SK-MEL-5 (cell line): ENCODE measurements at regions not wholly inside any gene's neighbourhood (a gene's known extent, or its start where the extent isn't known, plus 50 kb on each side); places are given as distances from the start of the nearest gene placed in this dataset.
"Not testable (repeated sequence)": the region's sequence is repeated elsewhere in the genome, so short reads cannot be mapped to it uniquely, and the experiment has no call there.

Source experiments
- DNase-seq: peaks from one replicate; pipeline ENCODE4 v3.0.0-alpha.2; 2016; ENCODE audit warnings: low read depth, low spot score
- in situ Hi-C: cut with HindIII; loops from 2 replicates; pipeline ENCODE4 v1.10.0; 2016; ENCODE audit warnings: low sequenced_read_pairs, high pct_unique_total_duplicates, low pct_unique_long_range_greater_than_20kb

DNA sequence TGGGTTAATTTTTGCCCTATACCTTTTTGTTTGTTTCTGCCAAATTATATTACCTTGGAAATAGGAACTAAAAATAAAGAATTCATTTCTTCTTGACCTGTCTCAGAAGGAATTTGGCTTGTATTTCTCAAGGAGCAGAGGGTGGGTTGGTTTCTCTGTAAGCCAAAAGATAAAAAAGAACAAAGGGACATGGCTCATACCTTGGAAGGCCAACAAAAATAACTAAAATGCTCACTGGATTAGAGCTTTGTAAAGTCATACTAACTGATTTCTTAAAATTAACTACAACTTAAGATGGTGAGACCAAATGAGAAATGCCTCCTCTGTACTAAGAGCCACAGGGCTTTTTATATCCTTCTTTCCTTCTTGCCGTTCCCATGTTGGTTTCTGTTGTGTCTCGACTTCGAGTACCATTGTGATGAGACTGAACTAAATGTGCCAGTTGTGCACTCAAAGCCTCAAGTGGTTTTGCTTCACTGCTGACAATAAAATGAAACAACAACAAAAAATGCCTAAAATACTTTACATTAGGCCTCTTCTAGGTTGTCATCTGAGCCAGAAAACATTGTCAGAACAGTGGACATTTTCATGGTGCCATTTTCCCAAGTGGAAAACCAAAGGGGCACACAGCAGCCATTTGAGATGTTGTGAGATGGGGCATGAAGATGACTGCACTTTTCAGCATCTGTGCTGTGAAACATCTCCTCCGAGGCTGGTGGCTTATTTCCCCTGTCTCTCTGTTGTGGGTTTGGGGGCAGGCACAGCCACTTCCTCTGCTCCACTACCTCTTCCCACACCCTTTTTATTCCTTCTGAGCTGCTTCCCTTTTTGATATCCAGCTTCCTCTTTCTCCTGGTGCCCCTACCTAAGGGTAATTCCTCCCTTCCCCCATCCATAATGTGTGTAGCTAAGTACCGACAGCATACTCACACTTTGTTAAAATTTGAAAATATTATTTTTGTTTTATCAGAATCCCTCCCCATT is 51.8 kb upstream of the AGR3 start:
- in situ Hi-C loops, result no loop called here
- no peak for DNase-seq

DNA sequence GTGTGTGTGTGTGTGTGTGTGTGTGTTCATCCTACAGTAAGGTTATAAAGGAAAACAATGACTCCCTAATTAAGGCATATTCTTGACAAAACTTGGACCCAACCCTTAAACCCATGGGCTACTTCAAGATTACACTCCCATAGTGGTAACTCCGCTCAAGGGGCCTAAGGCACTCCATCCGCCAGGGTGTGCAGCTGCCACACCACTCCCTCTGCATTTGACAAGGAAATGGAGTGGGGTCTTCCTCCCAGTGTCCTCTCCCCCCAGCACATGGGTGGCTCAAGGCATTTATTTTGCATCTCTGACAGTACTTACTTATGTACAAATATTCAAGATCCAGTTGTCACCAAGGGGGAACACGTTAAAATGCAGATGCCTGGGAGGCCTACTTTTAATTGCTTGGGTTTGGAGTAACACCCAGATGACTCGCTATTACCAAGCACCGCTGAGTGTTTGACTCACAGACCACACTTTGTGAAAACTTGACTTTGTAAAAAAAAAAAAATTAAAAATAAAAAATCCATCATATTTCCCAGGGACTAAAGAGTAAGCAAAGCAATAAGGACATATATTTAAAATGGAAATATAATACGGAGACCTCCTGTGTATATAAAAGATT is 53.0 kb upstream of the AGR3 start:
- no peak for DNase-seq
- in situ Hi-C loops, result no loop called here

DNA sequence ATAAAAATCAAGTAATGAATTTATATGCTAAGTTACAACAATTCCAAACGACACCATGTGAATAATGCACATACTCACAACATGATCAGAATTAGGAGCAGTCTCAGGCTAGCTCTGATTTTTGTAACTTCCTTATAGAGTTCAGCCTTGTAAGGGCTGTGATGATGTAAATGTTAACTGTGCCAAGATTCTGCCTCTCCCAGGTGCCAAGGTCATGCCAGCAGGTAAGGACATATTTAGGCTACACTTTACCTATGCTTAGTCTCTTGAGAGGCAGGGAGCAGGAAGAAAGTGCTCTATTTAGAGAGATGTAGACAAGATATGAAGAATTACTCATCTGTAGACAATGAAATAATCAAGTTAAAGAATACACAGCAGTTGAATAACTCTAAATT is 53.6 kb upstream of the AGR3 start:
- DNase-seq, result no peak
- in situ Hi-C loops, result no loop called here

DNA sequence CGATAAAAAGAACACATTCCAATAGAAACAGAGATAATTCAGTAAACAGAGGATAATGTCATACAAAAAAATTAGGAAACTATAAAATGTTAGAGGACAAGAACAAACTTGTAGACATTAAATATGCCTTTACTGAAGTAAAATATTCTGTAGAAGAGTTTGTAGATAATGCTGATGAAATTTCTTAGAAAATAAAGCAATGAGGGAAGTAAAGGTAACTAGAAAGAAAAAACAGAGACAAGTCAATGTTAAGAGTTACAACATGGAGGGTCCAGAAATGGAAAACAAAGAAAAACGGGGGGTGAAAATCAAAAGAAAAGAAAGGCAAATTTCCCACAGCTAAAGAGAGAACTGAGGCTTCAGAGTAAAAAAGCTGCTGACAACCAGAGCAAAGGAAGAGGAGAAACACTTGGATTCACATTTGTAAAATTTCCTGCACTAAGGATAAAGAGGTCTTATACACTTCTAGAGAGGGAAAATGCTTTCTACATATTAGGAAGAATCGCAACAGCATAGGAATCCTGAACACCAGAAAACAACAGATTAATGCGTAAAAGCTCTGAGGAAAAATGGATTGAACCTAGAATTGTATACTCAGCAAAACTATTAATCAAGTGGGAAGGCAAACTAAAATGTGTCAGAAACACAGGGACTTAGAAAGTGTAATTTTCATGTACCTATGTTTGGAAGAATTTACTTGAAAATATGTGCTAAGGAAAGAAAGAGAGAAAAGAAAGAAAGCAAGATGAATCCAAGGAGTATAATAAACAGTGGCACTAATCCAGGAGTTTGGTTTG is 55.0 kb upstream of the AGR3 start:
- in situ Hi-C loops, result no loop called here
- no peak for DNase-seq

DNA sequence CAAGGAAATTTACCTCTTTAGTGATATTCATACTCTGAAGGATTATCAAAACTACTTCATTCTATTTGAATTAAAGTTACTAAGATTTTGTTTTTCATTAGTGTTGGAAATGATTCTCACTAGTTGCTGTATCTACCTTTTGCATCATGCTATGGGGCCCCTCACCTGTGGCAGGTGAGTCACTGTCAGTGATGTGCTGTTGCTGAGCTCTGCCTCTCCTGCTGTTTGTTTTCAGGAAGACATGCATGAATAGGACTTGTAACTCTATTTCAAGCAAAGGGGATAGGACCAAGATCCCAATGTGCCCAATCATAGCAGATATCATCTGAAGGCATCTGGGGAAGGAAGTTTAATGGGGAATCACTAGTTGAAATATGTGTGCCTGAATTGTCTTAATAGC is 57.4 kb upstream of the AGR3 start:
- no peak for DNase-seq
- in situ Hi-C loops, result no loop called here

DNA sequence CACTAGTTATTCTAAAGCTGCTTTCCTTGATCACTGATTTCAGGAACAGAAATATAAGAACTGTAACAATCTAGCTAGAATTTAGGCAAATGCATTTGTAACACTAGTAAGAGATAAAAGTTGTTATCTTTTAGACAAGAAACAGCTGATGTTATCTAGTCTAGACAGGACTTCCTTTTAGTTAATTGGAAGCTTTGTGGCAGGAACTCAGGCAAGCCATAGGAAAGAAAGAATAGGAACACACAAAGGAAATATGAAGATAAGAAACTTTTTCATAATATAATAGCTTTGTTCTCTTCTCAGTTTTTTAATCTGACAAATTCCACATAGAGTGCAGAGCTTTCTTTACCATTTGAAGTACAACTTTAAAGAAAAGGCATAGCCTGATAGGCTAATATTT is 59.0 kb upstream of the AGR3 start:
- in situ Hi-C loops, result no loop called here
- DNase-seq, result no peak

DNA sequence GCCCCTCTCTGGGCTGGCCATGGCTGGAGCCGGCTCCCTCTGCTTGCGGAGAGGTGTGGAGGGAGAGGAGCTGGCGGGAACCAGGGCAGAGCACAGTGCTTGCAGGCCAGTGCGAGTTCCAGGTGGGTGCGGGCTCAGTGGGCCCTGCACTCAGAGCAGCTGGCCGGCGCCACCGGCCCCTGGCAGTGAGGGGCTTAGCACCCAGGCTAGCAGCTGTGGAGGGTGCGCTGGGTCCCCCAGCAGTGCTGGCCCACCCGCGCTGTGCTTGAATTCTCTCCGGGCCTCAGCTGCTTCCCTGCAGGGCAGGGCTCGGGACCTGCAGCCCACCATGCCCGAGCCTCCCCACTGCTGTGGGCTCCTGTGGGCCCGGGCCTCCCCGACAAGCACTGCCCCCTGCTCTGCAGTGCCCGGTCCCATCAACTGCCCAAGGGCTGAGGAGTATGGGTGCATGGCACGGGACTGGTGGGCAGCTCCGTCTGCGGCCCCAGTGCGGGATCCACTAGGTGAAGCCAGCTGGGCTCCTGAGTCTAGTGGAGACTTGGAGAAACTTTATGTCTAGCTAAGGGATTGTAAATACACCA is 61.2 kb upstream of the AGR3 start:
- no peak for DNase-seq
- in situ Hi-C loops, result no loop called here

DNA sequence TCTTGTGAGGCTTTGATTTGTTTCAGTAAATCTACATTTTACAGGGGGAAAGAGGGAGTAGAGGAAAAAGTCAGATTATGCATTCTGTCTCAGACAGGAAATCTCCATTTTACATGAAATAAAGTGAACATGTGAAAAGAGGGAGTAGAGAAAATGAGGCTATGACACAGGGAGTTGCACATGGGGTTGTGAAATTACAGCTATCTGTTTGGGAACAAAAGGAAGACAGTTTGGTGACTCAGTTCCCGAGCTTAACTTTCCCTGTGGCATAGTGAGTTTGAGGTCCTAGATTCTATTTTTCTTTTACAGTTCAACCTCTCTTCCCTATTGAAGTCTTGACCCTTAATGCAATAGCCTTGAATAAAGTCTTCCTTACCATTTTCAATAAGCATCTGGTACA is 63.2 kb upstream of the AGR3 start:
- no peak for DNase-seq
- in situ Hi-C loops, result no loop called here

DNA sequence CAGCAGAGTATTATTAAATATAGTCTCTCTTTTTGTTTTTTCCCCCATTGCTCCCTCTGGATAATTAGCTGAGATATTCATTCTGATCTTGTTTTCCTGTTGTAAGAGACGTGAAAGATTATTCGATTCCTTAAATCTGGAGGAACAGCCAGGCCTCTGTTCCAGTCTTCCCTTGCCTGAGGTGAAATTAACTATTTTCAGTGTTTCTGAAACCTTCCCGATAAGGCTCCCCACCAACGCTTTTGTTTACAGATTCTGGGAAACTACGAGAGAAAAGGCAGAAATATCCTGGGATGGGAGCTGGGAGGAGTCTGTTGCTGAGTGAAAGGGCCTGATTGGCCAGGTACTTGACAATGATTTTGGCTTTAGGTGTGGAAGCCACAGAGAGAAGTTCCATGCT is 63.6 kb upstream of the AGR3 start:
- peak; percentile 81 for DNase-seq
- in situ Hi-C loops, result no loop called here

DNA sequence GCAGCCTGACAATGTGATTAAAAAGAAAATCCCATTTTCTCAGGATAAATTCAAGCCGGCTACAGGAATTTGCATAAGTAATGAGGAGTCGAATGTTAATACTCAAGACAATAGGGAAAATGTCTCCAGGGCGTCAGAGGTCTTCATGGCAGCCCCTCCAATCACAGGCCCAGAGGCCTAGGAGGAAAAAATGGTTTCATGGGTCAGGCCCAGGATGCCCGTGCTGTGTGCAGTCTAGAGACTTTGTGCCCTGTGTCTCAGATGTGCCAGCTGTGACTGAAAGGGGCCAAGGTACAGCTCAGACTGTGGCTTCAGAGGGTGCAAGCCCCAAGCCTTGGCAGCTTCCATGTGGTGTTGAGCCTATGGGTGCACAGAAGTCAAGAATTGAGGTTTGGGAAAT is 66.3 kb upstream of the AGR3 start:
- DNase-seq, in situ Hi-C loops: not testable (repeated sequence)

DNA sequence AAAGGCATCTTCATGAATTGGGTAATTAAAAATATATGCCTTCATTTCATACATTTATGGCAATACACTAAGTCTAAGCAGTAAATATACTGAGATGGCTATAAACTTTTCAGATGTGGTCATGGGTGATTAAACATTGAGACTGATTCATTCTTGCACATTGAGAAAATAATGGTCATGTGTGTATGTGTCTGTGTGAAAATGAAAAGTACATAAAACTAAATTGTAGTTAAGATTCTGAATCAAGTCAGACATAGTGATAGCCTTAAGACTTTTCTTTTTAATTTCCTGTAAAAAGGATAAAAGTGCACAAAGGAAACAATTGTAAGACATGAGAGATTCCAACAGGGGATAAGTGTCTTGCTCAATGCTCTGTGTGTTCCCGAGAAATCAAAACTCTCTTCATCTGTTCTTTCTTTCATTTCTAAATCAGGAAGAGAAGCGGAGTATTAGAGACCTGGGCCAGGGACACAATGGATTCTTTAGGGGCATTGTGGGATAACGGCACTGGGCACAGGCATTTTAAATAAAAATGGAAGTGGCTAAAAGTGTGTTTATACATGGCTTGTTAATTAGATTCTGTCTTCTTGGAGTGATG is 69.8 kb upstream of the AGR3 start:
- in situ Hi-C loops, result no loop called here
- DNase-seq, result peak; percentile 94

DNA sequence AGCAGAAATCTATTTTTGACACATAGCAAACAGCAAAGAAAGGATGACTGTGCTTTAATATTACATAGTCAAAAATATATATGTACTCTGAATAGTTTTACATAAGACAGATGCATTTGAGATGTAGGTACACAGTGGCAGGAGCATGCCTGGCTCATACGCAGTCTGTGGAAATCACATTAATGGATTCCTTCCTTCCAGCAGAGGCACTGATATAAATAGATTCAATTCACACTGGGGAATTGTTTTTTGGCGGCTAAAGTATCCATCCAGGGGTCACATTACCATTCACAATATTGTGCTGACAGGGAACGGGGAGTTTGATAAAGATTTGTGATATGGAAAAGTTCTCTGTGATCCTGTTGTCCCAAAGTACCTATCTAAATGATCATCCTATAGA is 72.5 kb upstream of the AGR3 start:
- in situ Hi-C loops, result no loop called here
- DNase-seq, result no peak

DNA sequence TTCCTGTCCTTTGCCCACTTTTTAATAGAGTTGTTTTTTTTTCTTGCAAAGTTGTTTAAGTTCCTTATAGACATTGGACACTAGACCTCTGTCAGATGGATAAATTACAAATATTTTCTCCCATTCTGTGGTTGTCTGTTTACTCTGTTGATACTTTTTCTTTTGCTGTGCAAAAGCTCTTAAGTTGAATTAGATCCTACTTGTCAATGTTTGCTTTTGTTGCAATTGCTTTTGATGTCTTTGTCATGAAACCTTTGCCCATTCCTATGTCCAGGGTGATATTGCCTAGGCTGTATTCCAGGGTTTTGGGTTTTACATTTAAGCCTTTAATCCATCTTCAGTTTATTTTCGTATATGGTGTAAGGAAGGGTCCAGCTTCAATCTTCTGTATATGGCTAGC is 76.9 kb upstream of the AGR3 start:
- no peak for DNase-seq
- in situ Hi-C loops, result no loop called here

DNA sequence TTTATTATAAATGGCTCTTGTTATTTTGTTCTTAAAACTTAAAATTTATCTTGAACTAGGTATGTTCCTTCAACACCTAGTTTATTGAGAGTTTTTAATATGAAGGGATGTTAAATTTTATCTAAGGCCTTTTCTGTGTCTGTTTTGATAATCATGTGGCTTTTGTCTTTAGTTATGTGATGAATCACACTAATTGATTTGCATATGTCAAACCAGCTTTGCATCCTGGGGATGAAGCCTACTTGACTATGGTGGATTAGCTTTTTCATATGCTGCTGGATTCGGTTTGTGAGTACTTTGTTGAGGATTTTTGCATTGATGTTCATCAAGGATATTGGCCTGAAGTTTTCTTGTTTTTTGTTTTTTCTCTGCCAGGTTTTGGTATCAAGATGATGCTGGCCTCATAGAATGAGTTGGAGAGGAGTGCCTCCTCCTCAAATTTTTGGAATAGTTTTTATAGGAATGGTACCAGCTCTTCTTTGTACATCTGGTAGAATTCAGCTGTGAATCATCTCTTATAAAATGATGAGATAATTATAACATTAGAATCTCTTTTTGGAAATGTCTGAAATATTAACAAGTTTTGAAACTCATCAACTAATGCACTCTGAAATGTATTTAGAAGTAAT is 78.7 kb upstream of the AGR3 start:
- in situ Hi-C loops, result no loop called here

DNA sequence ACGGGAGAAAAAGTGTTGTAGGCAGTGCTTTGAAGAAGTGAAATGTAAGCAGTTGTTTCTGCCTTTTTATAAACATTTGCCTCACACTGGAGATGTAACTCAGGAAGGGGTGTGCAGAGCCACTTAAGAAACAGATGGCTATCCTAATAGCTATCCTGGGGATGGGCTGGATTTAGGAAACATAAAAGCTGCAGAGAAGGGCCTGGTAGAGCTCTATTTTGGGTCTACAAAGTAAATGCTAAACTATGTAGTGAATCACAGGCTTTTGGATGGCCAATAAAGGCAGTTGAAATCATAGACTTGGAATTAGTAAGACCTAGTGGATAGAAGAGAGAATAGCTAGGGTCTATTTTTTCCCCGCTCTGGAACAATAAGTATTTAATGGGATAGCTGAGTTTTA is 79.9 kb upstream of the AGR3 start:
- in situ Hi-C loops, result no loop called here
- no peak for DNase-seq

More for the DNA sequence above, 78.7 kb upstream of the AGR3 start:
- DNase-seq, result no peak

DNA sequence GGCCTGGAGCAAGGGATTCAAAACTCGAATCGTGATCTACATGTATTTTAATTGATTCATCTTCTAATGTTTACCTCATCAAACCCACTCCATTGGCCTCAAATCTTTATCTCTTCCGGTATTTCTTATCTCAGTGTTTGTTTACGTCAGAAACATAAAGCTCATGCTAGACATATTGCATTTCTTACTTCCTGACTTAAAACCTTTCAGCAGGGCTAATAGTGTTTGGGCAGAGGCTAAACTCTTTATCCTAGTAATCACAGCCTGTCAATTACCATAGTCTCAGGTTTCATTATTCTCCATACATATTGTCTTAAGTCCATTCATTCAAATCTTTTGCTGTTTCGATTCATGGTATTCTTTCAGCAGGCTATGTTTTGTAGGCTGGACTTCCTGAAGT is 81.3 kb upstream of the AGR3 start:
- in situ Hi-C loops, result no loop called here
- no peak for DNase-seq

DNA sequence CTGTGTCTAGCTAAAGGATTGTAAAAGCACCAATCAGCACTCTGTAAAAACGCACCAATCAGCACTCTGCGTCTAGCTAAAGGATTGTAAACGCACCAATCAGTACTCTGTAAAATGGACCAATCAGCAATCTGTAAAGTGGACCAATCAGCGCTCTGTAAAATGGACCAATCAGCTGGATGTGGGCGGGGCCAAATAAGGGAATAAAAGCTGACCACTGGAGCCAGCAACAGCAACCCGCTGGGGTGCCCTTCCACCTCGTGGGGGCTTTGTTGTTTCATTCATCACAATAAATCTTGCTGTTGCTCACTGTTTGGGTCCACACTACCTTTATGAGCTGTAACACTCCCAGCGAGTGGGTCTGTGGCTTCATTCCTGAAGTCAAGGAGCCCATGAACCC is 83.9 kb upstream of the AGR3 start:
- in situ Hi-C loops, DNase-seq: not testable (repeated sequence)
